BE2C (cell line): ENCODE measurements at regions not wholly inside any gene's neighbourhood (a gene's known extent, or its start where the extent isn't known, plus 50 kb on each side); places are given as distances from the start of the nearest gene placed in this dataset.
"Not testable (repeated sequence)": the region's sequence is repeated elsewhere in the genome, so short reads cannot be mapped to it uniquely, and the experiment has no call there.

Experiments
- DNase-seq: peaks from one replicate; pipeline ENCODE4 v3.0.0-alpha.2; 2020
- H3K27me3 ChIP-seq: fragments of 250-450 bp; sonication (Bioruptor Pico); 2 replicates; pipeline ENCODE4 v1.5.1; 2020; ENCODE audit warnings: mild to moderate bottlenecking
- H3K36me3 ChIP-seq: fragments of 250-450 bp; sonication (Bioruptor Pico); 2 replicates; pipeline ENCODE4 v1.5.1; 2020; ENCODE audit warnings: mild to moderate bottlenecking
- H3K4me1 ChIP-seq: fragments of 250-450 bp; sonication (Bioruptor Pico); 2 replicates; pipeline ENCODE4 v1.5.1; 2020
- H3K4me3 ChIP-seq: 2 replicates; pipeline ENCODE4 v1.5.1; 2011; ENCODE audit warnings: low read depth, low read length
- H3K9me3 ChIP-seq: fragments of 250-450 bp; sonication (Bioruptor Pico); 2 replicates; pipeline ENCODE4 v1.5.1; 2020
- TF ChIP-seq, protein P1 (sequence below): IDR thresholded peaks from 2 replicates; pipeline ENCODE4 v1.5.1; 2012; ENCODE audit warnings: mild to moderate bottlenecking, low read depth, low read length

DNA sequence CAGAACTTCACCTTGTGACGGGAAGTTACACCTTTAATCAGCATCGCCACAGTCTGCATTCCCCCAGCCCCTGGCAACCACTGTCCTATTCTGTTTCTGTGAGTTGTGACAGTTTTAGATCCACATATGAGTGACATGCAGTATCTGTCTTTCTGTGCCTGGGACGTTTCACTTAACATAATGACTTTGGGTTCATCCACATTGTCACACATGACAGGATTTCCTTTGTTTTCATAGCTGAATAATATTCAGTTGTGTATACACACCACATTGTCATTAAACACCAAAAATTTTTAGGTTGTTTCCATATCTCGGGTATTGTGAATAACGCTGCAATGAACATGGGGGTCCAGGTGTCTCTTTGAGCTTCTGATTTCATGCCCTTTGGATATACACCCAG lies 62.6 kb upstream of the BDH1 start:
- not testable (repeated sequence) for H3K4me1 ChIP-seq, H3K4me3 ChIP-seq, DNase-seq, H3K9me3 ChIP-seq, H3K27me3 ChIP-seq
- H3K36me3 ChIP-seq = peaks cover 55% of the 10 kb centered on the region

DNA sequence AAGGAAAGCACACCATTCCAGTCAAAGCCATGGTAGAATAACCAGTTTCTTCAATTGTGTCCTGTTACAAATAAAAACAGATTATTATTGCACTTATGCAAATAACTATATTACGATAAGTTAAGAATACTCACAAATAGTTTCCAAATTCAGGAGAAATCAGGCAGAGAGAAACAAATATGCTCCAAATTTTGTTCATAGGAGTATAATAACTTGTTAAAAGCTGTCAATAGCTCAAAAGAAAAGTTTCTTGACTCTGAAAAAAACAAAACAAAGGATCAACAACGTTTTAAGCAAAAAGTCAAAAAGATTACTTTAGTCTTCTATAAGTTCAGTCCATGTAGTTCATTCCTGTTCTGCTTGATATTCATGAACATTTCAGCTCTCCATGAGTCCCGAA lies 59.7 kb upstream of the BDH1 start:
- H3K4me1 ChIP-seq = no peaks in the 10 kb centered on the region
- TF ChIP-seq, protein P1, sequence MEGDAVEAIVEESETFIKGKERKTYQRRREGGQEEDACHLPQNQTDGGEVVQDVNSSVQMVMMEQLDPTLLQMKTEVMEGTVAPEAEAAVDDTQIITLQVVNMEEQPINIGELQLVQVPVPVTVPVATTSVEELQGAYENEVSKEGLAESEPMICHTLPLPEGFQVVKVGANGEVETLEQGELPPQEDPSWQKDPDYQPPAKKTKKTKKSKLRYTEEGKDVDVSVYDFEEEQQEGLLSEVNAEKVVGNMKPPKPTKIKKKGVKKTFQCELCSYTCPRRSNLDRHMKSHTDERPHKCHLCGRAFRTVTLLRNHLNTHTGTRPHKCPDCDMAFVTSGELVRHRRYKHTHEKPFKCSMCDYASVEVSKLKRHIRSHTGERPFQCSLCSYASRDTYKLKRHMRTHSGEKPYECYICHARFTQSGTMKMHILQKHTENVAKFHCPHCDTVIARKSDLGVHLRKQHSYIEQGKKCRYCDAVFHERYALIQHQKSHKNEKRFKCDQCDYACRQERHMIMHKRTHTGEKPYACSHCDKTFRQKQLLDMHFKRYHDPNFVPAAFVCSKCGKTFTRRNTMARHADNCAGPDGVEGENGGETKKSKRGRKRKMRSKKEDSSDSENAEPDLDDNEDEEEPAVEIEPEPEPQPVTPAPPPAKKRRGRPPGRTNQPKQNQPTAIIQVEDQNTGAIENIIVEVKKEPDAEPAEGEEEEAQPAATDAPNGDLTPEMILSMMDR = no peak
- no peaks in the 10 kb centered on the region; the same call in 1 of the 2 replicates for H3K9me3 ChIP-seq
- peaks cover 68% of the 10 kb centered on the region for H3K36me3 ChIP-seq
- no peak overlapping the region for H3K4me3 ChIP-seq
- H3K27me3 ChIP-seq = no peaks in the 10 kb centered on the region
- DNase-seq = no peak

DNA sequence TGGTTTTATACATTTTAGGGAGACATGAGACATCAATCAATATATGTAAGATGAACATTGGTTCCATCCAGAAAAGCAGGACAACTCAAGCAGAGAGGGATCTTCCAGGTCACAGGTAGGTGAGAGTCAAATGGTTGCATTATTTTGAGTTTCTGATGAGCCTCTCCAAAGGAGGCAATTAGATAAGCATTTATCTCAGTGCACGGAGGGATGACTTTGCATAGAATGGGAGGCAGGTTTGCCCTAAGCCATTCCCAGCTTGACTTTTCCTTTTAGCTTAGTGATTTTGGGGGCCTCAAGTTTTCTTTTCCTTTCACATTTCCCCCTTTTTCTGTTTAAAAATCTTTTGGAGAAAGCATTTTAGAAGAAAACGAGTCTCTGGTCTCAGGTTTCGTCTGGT lies 58.4 kb upstream of the BDH1 start:
- not testable (repeated sequence) for DNase-seq, H3K4me3 ChIP-seq, H3K27me3 ChIP-seq, H3K4me1 ChIP-seq, H3K9me3 ChIP-seq
- peaks cover 66% of the 10 kb centered on the region for H3K36me3 ChIP-seq

DNA sequence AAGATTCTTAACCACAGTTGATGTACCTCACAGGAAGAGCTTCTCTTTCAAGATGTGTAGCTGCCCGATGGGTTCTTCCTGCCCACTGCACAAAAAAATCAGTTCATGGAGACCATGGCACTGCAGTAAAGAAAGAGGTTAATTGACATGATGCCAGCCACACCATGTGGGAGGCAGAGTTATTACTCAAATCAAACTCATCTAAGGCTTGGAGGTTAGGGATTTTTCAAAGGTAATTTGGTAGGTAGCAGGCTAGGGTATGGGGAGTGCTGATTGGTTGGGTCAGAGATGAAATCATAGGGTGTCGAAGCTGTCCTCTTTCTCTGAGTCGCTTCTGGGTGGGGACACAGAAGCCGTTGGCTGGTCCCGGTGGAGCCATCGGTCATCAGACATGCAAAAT lies 57.4 kb upstream of the BDH1 start:
- H3K4me1 ChIP-seq = no peaks in the 10 kb centered on the region
- H3K9me3 ChIP-seq = no peaks in the 10 kb centered on the region; the same call in 1 of the 2 replicates
- H3K4me3 ChIP-seq = no peak overlapping the region
- no peaks in the 10 kb centered on the region for H3K27me3 ChIP-seq
- no peak for DNase-seq
- TF ChIP-seq, protein P1 = no peak
- H3K36me3 ChIP-seq = peaks cover 72% of the 10 kb centered on the region

DNA sequence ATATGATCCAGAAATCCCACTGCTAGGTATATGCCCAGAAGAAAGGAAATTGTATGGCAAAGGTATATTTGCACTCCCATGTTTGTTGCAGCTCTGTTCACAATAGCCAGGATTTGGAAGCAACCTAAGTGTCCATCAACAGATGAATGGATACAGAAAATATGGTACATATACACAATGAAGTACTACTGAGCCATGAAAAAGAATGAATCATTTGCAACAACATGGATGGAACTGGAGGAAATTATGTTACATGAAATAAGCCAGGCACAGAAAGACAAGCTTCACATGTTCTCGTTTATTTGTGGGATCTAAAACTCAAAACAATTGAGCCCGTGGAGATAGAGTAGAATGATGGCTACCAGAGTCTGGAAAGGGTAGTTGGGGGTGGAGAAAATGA lies 55.5 kb upstream of the BDH1 start:
- DNase-seq = no peak
- Histone ChIP-seq H3K9me3 (no peaks in the 10 kb centered on the region; the same call in 1 of the 2 replicates), H3K4me3 (no peak overlapping the region), H3K4me1 (no peaks in the 10 kb centered on the region), H3K36me3 (peaks cover 72% of the 10 kb centered on the region), H3K27me3 (no peaks in the 10 kb centered on the region)
- TF ChIP-seq, protein P1 = no peak

DNA sequence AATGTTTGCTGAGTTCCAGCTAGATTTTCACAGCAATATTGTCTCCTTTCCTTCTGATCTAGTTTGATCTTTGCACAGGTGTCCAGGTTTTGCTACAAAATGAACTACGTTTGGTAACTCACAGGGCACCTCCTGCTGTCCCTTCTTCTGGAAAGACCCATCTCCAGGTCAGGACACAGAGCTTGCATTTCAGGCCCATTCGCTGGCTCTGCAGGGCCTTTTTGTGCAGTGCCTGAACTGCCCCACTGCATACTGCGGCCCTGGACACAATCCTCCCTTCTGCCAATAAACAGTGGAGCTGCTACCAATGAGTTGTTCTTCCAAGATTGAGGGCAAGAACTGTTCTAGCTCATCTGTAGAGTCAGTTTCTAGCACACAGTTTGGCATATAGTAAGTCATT lies 50.7 kb upstream of the BDH1 start:
- H3K9me3 ChIP-seq = no peaks in the 10 kb centered on the region
- no peak for DNase-seq
- no peaks in the 10 kb centered on the region for H3K4me1 ChIP-seq
- peaks cover 37% of the 10 kb centered on the region for H3K36me3 ChIP-seq
- H3K4me3 ChIP-seq = no peak overlapping the region
- TF ChIP-seq, protein P1 = no peak
- no peaks in the 10 kb centered on the region for H3K27me3 ChIP-seq
